ENCODE measurements at regions not wholly inside any gene's neighbourhood (a gene's known extent, or its start where the extent isn't known, plus 50 kb on each side); places are given as distances from the start of the nearest gene placed in this dataset.
"Not testable (repeated sequence)": the region's sequence is repeated elsewhere in the genome, so short reads cannot be mapped to it uniquely, and the experiment has no call there.

DNA sequence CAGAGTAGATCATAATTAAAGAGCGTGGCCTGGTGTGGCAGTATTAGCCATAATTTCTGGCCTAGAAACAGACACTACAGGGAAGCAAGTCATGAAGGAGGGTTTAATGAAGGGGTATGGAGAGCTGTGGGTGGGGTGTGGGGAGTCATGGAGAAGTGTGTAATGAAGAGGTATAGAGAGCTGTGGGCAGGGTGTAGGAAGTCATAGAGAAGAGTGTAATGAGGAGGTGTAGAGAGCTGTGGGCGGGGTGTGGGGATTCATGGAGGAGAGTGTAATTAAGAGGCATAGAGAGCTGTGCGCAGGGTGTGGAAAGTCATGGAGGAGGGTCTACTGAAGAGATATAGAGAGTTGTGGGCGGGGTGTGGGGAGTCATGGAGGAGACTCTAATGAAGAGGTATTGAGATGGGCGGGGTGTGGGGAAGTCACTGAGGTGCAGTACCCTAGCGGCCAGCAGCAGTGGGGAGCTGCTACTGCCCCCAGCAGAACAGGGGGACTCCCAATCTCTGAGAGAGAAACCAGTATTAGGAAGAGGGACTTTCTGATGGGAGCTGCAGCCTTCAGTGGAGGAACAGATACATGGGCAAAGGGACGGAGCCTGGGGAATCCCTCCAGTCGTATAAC lies 145.4 kb upstream of the FOXA2 start:
- peak; percentile 24 for DNase-seq (ENCODE audit: low read depth)
- no peak overlapping the region for H3K4me3 ChIP-seq (ENCODE audit: low read depth, low read length)
- TF ChIP-seq, protein P1, sequence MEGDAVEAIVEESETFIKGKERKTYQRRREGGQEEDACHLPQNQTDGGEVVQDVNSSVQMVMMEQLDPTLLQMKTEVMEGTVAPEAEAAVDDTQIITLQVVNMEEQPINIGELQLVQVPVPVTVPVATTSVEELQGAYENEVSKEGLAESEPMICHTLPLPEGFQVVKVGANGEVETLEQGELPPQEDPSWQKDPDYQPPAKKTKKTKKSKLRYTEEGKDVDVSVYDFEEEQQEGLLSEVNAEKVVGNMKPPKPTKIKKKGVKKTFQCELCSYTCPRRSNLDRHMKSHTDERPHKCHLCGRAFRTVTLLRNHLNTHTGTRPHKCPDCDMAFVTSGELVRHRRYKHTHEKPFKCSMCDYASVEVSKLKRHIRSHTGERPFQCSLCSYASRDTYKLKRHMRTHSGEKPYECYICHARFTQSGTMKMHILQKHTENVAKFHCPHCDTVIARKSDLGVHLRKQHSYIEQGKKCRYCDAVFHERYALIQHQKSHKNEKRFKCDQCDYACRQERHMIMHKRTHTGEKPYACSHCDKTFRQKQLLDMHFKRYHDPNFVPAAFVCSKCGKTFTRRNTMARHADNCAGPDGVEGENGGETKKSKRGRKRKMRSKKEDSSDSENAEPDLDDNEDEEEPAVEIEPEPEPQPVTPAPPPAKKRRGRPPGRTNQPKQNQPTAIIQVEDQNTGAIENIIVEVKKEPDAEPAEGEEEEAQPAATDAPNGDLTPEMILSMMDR (IDR thresholded peaks at IDR 0.05; ENCODE audit: insufficient read depth, low read depth, low read length, missing control alignments) = no peak

DNA sequence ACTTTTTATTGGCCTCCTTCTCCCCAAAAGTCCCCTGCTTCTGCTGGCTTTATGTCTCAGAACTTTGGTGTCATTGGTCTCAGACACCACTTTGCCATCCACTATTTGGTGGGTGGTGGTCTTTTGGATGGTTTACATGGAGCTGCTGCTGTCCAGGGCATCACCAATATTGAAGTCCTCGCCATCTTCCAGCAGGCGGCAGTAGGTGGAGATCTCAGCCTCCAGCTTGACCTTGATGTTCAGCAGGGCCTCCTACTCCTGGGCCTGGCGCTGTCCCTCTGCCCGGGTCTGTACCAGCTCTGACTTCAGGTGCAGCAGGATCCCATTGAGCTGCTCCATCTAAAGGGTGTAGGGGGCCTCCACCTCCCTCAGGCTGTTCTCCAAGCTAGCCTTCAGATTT lies 148.4 kb upstream of the FOXA2 start:
- DNase-seq (ENCODE audit: low read depth) = no peak
- H3K4me3 ChIP-seq (ENCODE audit: low read depth, low read length) = no peak overlapping the region
- TF ChIP-seq, protein P1 (IDR thresholded peaks at IDR 0.05; ENCODE audit: insufficient read depth, low read depth, low read length, missing control alignments) = peak; percentile 5

DNA sequence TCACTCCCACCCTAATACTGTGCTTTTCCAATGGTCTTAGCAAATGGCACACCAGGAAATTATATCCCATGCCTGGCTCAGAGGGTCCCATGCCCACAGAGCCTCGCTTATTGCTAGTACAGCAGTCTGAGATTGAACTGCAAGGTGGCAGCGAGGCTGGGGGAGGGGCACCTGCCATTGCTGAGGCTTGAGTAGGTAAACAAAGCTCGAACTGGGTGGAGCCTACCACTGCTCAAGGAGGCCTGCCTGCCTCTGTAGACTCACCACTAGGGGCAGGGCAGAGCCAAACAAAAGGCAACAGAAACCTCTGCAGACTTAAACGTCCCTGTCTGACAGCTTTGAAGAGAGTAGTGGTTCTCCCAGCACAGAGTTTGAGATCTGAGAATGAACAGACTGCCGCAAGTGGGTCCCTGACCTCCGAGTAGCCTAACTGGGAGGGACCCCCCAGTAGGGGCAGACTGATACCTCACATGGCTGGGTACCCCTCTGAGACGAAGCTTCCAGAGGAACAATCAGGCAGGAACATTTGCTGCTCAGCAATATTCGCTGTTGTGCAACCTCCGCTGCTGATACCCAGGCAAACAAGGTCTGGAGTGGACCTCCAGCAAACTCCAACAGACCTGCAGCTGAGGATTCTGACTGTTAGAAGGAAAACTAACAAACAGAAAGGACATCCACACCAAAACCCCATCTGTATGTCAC lies 150.7 kb upstream of the FOXA2 start:
- H3K4me3 ChIP-seq (ENCODE audit: low read depth, low read length) = not testable (repeated sequence)
- DNase-seq (ENCODE audit: low read depth) = peak; percentile 44
- TF ChIP-seq, protein P1 (IDR thresholded peaks at IDR 0.05; ENCODE audit: insufficient read depth, low read depth, low read length, missing control alignments) = peak; percentile 49

DNA sequence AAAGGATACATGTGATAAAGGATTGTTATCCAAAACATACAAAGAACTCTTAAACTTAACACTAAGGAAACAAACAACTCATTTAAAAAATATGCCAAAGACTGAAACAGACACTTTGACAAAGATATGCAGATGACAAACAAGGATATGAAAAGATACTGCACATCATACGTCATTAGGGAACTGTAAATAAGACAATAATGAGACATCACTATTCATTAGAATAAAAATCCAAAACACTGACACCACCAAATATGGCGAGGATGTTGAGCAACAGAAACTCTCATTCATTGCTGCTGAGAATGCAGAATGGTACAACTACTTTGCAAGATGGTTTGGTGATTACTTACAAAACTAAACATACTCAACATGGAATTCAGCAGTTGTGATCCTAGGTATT lies 156.5 kb upstream of the FOXA2 start:
- TF ChIP-seq, protein P1 (IDR thresholded peaks at IDR 0.05; ENCODE audit: insufficient read depth, low read depth, low read length, missing control alignments) = no peak
- H3K4me3 ChIP-seq (ENCODE audit: low read depth, low read length) = no peak overlapping the region
- no peak for DNase-seq (ENCODE audit: low read depth)

DNA sequence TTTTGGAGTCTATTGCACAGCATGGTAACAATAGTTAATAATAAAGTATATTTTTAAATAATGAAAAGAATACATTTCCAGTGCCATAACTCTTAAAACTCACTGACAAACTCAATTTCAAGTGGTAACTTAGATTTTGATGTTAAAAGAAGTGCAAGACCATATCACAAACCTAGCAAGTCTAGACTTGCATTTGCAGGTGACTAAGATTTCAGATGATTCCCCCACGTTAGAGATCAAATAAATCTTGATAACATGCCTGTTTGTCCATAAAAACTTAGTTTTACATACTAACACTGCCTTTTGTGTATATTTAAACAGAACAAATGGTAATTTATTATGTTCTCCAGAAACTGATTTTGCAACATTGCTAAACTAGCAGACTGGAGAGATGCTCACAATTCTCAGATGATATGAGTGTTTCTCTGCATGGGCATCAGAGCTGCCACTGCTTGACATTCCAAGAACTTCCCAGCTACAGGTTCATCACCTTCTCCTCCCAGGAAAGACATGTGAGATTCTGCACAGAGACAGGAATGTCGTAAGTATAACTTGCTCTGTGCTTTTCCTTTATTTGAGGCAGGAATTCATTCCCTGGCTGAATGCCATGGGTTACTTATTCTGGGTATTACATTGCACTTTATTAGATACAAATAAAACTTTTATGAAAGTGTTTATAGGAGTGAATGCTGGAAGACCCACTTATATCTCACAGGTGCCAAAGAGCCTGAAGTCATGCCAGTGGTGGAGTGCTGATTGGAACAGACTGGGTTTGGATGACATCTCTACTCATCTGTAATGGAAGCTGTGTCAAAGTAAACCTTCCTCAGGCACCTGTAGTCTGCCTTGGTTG lies 160.2 kb upstream of the FOXA2 start:
- DNase-seq (ENCODE audit: low read depth) = no peak
- TF ChIP-seq, protein P1 (IDR thresholded peaks at IDR 0.05; ENCODE audit: insufficient read depth, low read depth, low read length, missing control alignments) = no peak

DNA sequence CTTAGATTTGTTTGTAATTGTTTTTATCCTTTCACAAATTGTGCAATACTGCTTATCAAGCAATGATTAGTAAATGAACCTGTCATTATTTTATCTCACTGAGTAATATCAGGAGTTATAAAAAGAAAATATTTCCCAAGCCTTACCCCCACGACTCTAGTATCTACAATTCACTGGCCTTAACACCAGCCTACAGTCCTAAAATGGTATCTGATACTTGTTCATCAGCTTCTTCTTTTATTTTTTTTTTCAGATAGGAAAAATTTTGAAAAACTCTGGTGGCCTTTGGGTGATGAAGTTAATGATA lies 160.8 kb upstream of the FOXA2 start:
- no peak for DNase-seq (ENCODE audit: low read depth)
- no peak overlapping the region for H3K4me3 ChIP-seq (ENCODE audit: low read depth, low read length)
- TF ChIP-seq, protein P1 (IDR thresholded peaks at IDR 0.05; ENCODE audit: insufficient read depth, low read depth, low read length, missing control alignments) = no peak

More for the DNA sequence above, 160.2 kb upstream of the FOXA2 start:
- H3K4me3 ChIP-seq (ENCODE audit: low read depth, low read length) = no peak overlapping the region
